Astrocyte (in vitro differentiated cells and primary cell): ENCODE measurements at regions not wholly inside any gene's neighbourhood (a gene's known extent, or its start where the extent isn't known, plus 50 kb on each side); places are given as distances from the start of the nearest gene placed in this dataset.

Experiments
- DNase-seq: peaks from one replicate; pipeline ENCODE4 v3.0.0-alpha.2; 2010; ENCODE audit warnings: low read depth
- FAIRE-seq: peaks from 2 replicates; lab custom pipeline; 2011; peaks lifted over from hg19 to GRCh38; lab: Jason Lieb, UNC
- H2AFZ ChIP-seq: 2 replicates; pipeline ENCODE4 v1.6.0; 2012; ENCODE audit warnings: low read depth, low read length, inconsistent platforms
- H3K27ac ChIP-seq: 2 replicates; pipeline ENCODE4 v1.5.1; 2011; ENCODE audit warnings: low read depth, low read length, inconsistent platforms
- H3K27me3 ChIP-seq: 2 replicates; pipeline ENCODE4 v1.6.0; 2011; ENCODE audit warnings: low read length, inconsistent platforms; ENCODE audit not compliant: insufficient read depth
- H3K36me3 ChIP-seq: 2 replicates; pipeline ENCODE4 v1.5.1; 2011; ENCODE audit warnings: low read length, inconsistent platforms; ENCODE audit not compliant: insufficient read depth
- H3K4me1 ChIP-seq: 2 replicates; pipeline ENCODE4 v1.5.1; 2011; ENCODE audit warnings: low read length, inconsistent platforms; ENCODE audit not compliant: insufficient read depth
- H3K4me2 ChIP-seq: 2 replicates; pipeline ENCODE4 v1.6.0; 2012; ENCODE audit warnings: low read length, inconsistent platforms
- H3K4me3 ChIP-seq: 2 replicates; pipeline ENCODE4 v1.5.1; 2011; ENCODE audit warnings: low read depth, mild to moderate bottlenecking, low read length, inconsistent platforms; ENCODE audit not compliant: insufficient read depth
- H3K79me2 ChIP-seq: 2 replicates; pipeline ENCODE4 v1.6.0; 2012; ENCODE audit warnings: mild to moderate bottlenecking, low read length, inconsistent platforms; ENCODE audit not compliant: insufficient read depth
- H3K9ac ChIP-seq: 2 replicates; pipeline ENCODE4 v1.6.0; 2012; ENCODE audit warnings: mild to moderate bottlenecking, low read length, inconsistent platforms
- H3K9me3 ChIP-seq: 2 replicates; pipeline ENCODE4 v1.5.1; 2012; ENCODE audit warnings: low read depth, mild to moderate bottlenecking, low read length, inconsistent platforms; ENCODE audit not compliant: insufficient read depth
- H4K20me1 ChIP-seq: 2 replicates; pipeline ENCODE4 v1.6.0; 2012; ENCODE audit warnings: low read length, inconsistent platforms; ENCODE audit not compliant: insufficient read depth
- H3K27ac Mint-ChIP-seq: one replicate; pipeline ENCODE4 v1.8.0; 2021; ENCODE audit warnings: mild to moderate bottlenecking, mixed read lengths; ENCODE audit not compliant: unreplicated experiment
- H3K27me3 Mint-ChIP-seq: one replicate; pipeline ENCODE4 v1.8.0; 2021; ENCODE audit warnings: low read depth, mixed read lengths; ENCODE audit not compliant: unreplicated experiment
- H3K36me3 Mint-ChIP-seq: one replicate; pipeline ENCODE4 v1.8.0; 2021; ENCODE audit warnings: low read depth, mixed read lengths; ENCODE audit not compliant: unreplicated experiment
- H3K4me1 Mint-ChIP-seq: one replicate; pipeline ENCODE4 v1.8.0; 2021; ENCODE audit warnings: low read depth, mixed read lengths; ENCODE audit not compliant: unreplicated experiment
- H3K4me3 Mint-ChIP-seq: one replicate; pipeline ENCODE4 v1.8.0; 2021; ENCODE audit warnings: mild to moderate bottlenecking, moderate library complexity, mixed read lengths; ENCODE audit not compliant: unreplicated experiment
- H3K9me3 Mint-ChIP-seq: one replicate; pipeline ENCODE4 v1.8.0; 2021; ENCODE audit warnings: mild to moderate bottlenecking, mixed read lengths; ENCODE audit not compliant: unreplicated experiment
- EZH2 ChIP-seq: IDR thresholded peaks from 2 replicates; pipeline ENCODE4 v1.6.1; 2012; ENCODE audit warnings: mild to moderate bottlenecking, low read length, inconsistent platforms; ENCODE audit not compliant: insufficient read depth
- TF ChIP-seq, protein P1 (sequence below): IDR thresholded peaks from 2 replicates; pipeline ENCODE4 v1.5.1; 2011; ENCODE audit warnings: low read depth, mild to moderate bottlenecking, inconsistent platforms, low read length, moderate library complexity; ENCODE audit not compliant: insufficient read depth

DNA sequence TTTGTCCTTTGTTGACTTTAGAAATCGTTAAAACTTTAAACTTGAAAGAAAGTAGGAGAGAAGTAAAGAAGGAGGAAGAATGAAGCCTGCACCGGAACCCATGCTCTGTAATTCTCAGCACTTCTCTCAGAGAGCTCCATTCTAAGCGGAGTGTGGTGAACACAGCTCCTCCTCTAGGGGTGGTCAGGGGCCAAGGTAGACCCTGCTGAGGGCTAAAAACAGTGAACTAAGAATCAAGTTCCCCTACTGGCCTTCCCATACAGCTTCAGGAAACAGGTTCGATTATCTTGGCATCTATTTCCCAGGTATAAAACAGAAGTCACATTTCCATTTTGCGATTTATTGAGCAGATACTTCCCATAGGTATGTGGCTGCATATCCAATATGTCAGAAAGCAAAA, 92.7 kb upstream of the ASAP2 start:
- Histone ChIP-seq H3K79me2 (no peaks in the 10 kb centered on the region), H3K27me3 (no peaks in the 10 kb centered on the region), H3K27ac (no peak overlapping the region), H3K4me3 (no peak overlapping the region), H3K4me1 (peaks cover 24% of the 10 kb centered on the region), H3K36me3 (no peaks in the 10 kb centered on the region), H4K20me1 (no peaks in the 10 kb centered on the region), H3K9me3 (no peaks in the 10 kb centered on the region), H3K4me2 (no peak overlapping the region), H3K9ac (no peak overlapping the region), H2AFZ (no peak overlapping the region)
- FAIRE-seq (no peak), DNase-seq (no peak)
- Mint-ChIP-seq H3K27ac (no peak overlapping the region), H3K9me3 (peaks cover 2% of the 10 kb centered on the region), H3K36me3 (no peaks in the 10 kb centered on the region), H3K27me3 (no peaks in the 10 kb centered on the region), H3K4me1 (peaks cover 21% of the 10 kb centered on the region), H3K4me3 (no peak overlapping the region)
- TF ChIP-seq EZH2, result no peak
- TF ChIP-seq, protein P1, sequence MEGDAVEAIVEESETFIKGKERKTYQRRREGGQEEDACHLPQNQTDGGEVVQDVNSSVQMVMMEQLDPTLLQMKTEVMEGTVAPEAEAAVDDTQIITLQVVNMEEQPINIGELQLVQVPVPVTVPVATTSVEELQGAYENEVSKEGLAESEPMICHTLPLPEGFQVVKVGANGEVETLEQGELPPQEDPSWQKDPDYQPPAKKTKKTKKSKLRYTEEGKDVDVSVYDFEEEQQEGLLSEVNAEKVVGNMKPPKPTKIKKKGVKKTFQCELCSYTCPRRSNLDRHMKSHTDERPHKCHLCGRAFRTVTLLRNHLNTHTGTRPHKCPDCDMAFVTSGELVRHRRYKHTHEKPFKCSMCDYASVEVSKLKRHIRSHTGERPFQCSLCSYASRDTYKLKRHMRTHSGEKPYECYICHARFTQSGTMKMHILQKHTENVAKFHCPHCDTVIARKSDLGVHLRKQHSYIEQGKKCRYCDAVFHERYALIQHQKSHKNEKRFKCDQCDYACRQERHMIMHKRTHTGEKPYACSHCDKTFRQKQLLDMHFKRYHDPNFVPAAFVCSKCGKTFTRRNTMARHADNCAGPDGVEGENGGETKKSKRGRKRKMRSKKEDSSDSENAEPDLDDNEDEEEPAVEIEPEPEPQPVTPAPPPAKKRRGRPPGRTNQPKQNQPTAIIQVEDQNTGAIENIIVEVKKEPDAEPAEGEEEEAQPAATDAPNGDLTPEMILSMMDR, result no peak

DNA sequence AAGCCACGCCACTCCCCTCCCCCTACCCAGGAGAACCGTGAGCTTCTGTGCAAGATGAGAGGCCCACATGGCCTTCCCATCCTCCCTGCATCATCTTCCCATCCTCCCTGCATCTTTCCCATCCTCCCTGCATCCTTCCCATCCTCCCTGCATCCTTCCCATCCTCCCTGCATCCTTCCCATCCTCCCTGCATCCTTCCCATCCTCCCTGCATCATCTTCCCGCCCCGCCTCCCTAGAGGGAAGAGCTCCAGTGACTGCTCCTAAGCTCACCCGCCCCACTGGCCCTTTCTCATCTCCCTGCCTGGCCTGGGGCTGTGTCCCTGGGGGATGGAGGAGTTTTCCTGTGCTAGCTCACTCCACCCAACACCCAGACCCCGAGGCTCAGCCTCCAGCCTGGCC, 93.3 kb upstream of the ASAP2 start:
- H3K4me3 Mint-ChIP-seq, result no peak overlapping the region
- Histone ChIP-seq H3K4me1 (peaks cover 26% of the 10 kb centered on the region), H3K79me2 (no peaks in the 10 kb centered on the region), H3K9me3 (no peaks in the 10 kb centered on the region), H3K9ac (no peak overlapping the region), H3K4me3 (no peak overlapping the region), H4K20me1 (no peaks in the 10 kb centered on the region), H3K36me3 (no peaks in the 10 kb centered on the region), H2AFZ (no peak overlapping the region), H3K27me3 (no peaks in the 10 kb centered on the region), H3K27ac (no peak overlapping the region), H3K4me2 (no peak overlapping the region)
- H3K4me1 Mint-ChIP-seq, result peaks cover 27% of the 10 kb centered on the region
- H3K27ac Mint-ChIP-seq, result no peak overlapping the region
- no peaks in the 10 kb centered on the region for H3K27me3 Mint-ChIP-seq
- no peak for TF ChIP-seq EZH2
- TF ChIP-seq, protein P1, result no peak
- FAIRE-seq, result no peak
- DNase-seq, result no peak
- H3K36me3 Mint-ChIP-seq, result no peaks in the 10 kb centered on the region
- H3K9me3 Mint-ChIP-seq, result peaks cover 2% of the 10 kb centered on the region

DNA sequence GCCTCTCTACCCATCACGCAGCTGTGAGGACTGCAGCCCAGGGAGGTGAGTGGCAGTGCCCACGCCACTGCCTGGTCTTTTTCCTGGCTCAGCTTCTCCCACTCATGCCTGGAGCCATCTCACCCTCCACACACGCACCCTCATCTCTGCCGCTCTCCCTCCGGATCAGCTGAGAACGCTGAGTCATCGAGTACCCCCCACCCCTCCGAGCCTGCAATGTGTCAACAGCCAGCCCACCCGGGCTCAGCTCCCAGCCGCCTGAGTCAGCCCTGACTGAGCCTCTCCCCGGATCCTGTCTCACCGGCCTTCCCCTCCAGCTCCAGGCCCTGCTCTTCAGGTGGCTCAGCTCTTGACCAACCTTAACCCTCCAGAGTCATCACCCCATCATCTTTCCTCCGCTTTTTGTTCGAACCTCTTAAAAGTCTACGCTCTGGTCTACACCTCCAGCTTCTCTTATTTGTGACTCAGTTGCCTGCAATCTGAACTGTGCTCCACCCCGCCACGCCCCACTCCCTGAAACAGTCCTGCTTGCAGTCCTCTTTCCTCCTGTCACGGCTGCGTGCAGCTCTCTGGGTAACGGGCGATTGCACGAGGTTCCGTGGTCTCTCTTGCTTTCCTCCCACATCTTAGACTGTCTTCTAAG, 94.4 kb upstream of the ASAP2 start:
- H3K4me2 ChIP-seq, result peak overlapping the region; percentile 63
- peaks cover 1% of the 10 kb centered on the region for H3K27me3 Mint-ChIP-seq

More for the DNA sequence above, 94.4 kb upstream of the ASAP2 start:
- Mint-ChIP-seq H3K36me3 (no peaks in the 10 kb centered on the region), H3K4me3 (no peak overlapping the region), H3K27ac (peak overlapping the region; percentile 67), H3K9me3 (no peaks in the 10 kb centered on the region), H3K4me1 (peaks cover 29% of the 10 kb centered on the region)
- FAIRE-seq (no peak), DNase-seq (peak; percentile 91)
- Histone ChIP-seq H3K27me3 (no peaks in the 10 kb centered on the region), H3K9ac (peak overlapping the region; percentile 61), H3K4me1 (peaks cover 28% of the 10 kb centered on the region), H3K9me3 (no peaks in the 10 kb centered on the region), H2AFZ (peak overlapping the region; percentile 77), H3K36me3 (no peaks in the 10 kb centered on the region), H4K20me1 (no peaks in the 10 kb centered on the region), H3K79me2 (no peaks in the 10 kb centered on the region), H3K27ac (peak overlapping the region; percentile 68), H3K4me3 (no peak overlapping the region)
- TF ChIP-seq EZH2, result no peak
- TF ChIP-seq, protein P1, result no peak
